Hepatocyte (in vitro differentiated cells): ENCODE measurements at regions not wholly inside any gene's neighbourhood (a gene's known extent, or its start where the extent isn't known, plus 50 kb on each side); places are given as distances from the start of the nearest gene placed in this dataset.

Experiments used
- CTCF ChIP-seq: fragments of 200-600 bp; sonication (generic); IDR thresholded peaks from 2 replicates; pipeline ENCODE4 v1.5.1; 2016; ENCODE audit warnings: antibody characterized with exemption, mild to moderate bottlenecking; ENCODE audit not compliant: poor library complexity
- EZH2 ChIP-seq: fragments of 200-600 bp; sonication (generic); IDR thresholded peaks from 2 replicates; pipeline ENCODE4 v1.6.1; 2016; ENCODE audit warnings: antibody characterized with exemption, mild to moderate bottlenecking, borderline replicate concordance
- EZH2phosphoT487 ChIP-seq: fragments of 200-600 bp; sonication (generic); IDR thresholded peaks from one replicate; pipeline ENCODE4 v1.6.1; 2018; ENCODE audit warnings: antibody characterized with exemption, mild to moderate bottlenecking, low read depth, moderate library complexity; ENCODE audit not compliant: unreplicated experiment, severe bottlenecking

DNA sequence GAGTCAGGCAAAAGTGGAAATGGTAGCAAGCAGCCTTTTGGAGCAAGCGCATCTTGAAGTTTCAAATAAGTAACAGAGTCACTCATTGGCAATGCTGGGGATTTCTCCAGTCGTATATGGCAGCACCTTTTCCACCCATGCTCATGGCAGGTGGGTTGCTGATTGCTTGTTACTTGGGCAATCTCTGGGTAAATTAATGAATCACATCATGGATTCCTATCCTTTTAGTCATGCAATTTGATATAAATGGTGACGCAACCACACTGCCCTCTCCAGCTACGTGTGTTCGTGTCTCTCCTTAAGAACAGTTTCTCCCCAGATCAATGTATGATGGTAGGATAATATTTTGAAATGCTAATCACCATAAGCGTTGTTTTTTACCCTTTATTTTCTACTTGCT, 339.9 kb upstream of the KCNH8 start:
- no peak for TF ChIP-seq CTCF
- TF ChIP-seq EZH2phosphoT487, result no peak
- TF ChIP-seq EZH2, result no peak
